ENCODE measurements at regions not wholly inside any gene's neighbourhood (a gene's known extent, or its start where the extent isn't known, plus 50 kb on each side); places are given as distances from the start of the nearest gene placed in this dataset.

DNA sequence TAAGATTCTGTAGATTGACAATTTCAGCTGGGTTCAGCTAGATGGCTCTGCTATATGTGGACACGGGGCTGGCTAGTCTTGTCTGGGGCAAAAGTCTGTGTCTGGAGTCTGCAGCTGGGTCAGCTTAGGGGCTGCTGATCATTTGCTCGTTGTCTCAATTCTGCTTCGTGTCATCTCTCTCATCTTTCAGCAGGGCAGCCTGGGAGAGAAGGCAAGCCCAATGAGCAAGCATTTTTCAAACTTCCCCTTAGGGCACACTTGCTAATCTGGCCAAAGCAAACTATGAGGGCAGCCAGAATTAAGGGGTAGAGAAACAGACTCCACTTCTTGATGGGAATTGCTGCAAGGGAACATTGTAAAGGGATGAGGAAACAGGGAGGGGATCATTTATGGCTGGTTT is 462.6 kb downstream of the SLC4A3 start:
- H3K4me3 Mint-ChIP-seq: no peak overlapping the region
- H3K27ac Mint-ChIP-seq: no peak overlapping the region
- H3K27me3 Mint-ChIP-seq: peaks cover 1% of the 10 kb centered on the region
- H3K36me3 Mint-ChIP-seq: no peaks in the 10 kb centered on the region
- no peaks in the 10 kb centered on the region for H3K9me3 Mint-ChIP-seq
- no peaks in the 10 kb centered on the region for H3K4me1 Mint-ChIP-seq
- ATAC-seq (ENCODE audit: low read depth) (no peak), DNase-seq (ENCODE audit: low spot score in 2 of 2) (no peak)

DNA sequence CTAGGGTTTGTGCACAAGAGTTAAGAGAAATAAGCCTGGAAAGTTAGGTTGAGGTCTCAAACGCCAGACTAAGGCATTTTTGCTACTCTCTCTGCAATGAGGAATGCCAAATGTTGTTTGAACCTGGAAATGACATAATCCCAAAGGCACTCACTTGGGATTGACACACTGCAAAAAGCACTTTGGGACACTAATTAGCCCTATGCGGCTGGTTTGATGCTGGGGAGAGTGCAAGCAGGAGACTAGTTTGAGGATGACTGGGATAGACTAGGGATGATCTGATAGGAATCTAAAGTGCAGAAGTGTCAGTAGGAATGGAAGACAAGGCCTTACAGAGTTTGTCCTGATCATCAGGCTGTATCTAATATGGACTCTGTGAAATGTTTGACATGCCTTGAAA is 469.0 kb downstream of the SLC4A3 start:
- H3K36me3 Mint-ChIP-seq: no peaks in the 10 kb centered on the region
- peaks cover 4% of the 10 kb centered on the region for H3K9me3 Mint-ChIP-seq
- DNase-seq (ENCODE audit: low spot score in 2 of 2) (no peak), ATAC-seq (ENCODE audit: low read depth) (no peak)
- no peaks in the 10 kb centered on the region for H3K27me3 Mint-ChIP-seq
- H3K27ac Mint-ChIP-seq: no peak overlapping the region
- H3K4me3 Mint-ChIP-seq: no peak overlapping the region
- no peaks in the 10 kb centered on the region for H3K4me1 Mint-ChIP-seq

DNA sequence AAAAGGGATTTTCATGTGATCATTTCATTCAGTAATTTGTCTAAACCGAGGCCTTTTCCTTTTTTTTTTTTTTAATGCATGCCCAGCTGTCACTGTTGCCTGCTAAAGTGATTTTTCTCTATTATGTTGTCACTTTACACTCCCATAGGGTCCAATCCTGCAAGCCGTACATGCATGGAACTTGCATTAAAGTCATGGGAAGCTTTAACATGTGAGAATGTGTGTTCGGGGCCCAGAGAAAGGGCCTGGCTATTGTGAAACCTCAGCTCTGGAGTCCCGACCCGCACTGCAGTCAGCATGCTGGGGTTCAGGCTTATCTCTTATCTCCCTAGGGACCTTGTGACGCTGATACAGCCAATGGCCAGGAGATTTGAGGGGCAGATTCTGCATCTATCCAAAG is 474.6 kb downstream of the SLC4A3 start:
- Mint-ChIP-seq H3K27me3 (no peaks in the 10 kb centered on the region), H3K4me3 (no peak overlapping the region), H3K4me1 (no peaks in the 10 kb centered on the region), H3K27ac (no peak overlapping the region), H3K9me3 (peaks cover 1% of the 10 kb centered on the region), H3K36me3 (no peaks in the 10 kb centered on the region)
- ATAC-seq (ENCODE audit: low read depth): no peak
- no peak for DNase-seq (ENCODE audit: low spot score in 2 of 2)

DNA sequence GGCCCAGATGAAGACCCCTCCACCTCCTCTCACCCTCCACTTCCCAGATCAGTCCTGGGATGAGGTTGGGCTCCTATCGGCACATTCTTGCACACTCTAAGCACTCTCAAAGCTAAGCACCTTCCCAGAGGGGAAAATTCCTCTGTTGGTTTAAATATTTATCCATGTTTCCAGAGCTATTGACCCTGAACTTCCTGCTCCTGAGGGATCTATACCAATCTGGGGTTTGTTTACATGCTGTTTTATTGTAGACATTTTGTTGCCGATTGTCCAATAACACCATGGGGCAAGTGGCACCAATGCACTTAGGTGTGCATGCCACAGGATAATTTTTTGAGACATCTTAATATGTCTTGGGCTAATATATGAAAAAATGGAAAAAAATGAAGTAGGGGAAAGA is 476.2 kb downstream of the SLC4A3 start:
- no peaks in the 10 kb centered on the region for H3K27me3 Mint-ChIP-seq

DNA sequence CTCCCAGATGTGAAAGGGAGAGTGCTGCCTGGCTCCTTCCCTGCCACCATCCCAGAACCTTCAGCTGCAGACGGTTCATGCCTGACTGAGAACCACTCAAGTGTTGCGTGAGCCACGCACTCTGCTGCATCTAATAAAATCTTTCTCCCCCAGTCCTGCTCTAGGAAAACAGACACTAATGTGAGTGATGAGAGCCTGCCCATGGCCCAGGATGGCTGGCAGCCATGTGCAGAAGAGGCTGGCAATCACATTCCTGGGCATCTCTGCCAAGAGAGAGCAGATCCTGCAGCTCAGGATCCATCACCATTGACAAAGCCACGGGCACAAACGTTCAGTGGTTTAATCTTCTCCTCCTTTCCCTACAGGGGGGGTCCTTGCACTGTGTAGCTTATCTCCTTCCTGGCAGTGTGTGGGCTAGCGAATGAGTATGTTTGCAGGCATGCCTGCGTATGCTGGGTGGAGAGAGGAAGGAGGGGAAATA is 477.5 kb downstream of the SLC4A3 start:
- no peak for DNase-seq (ENCODE audit: low spot score in 2 of 2)
- no peak for ATAC-seq (ENCODE audit: low read depth)
- no peaks in the 10 kb centered on the region for H3K4me1 Mint-ChIP-seq
- no peaks in the 10 kb centered on the region for H3K9me3 Mint-ChIP-seq
- H3K4me3 Mint-ChIP-seq: no peak overlapping the region
- no peaks in the 10 kb centered on the region for H3K27me3 Mint-ChIP-seq
- no peak overlapping the region for H3K27ac Mint-ChIP-seq
- H3K36me3 Mint-ChIP-seq: no peaks in the 10 kb centered on the region

More for the DNA sequence above, 476.2 kb downstream of the SLC4A3 start:
- no peaks in the 10 kb centered on the region for H3K4me1 Mint-ChIP-seq
- DNase-seq (ENCODE audit: low spot score in 2 of 2): no peak
- no peak overlapping the region for H3K4me3 Mint-ChIP-seq
- no peak for ATAC-seq (ENCODE audit: low read depth)
- H3K36me3 Mint-ChIP-seq: no peaks in the 10 kb centered on the region
- no peak overlapping the region for H3K27ac Mint-ChIP-seq
- peaks cover 1% of the 10 kb centered on the region for H3K9me3 Mint-ChIP-seq

- H3K4me1 Mint-ChIP-seq: no peaks in the 10 kb centered on the region
- H3K27me3 Mint-ChIP-seq: no peaks in the 10 kb centered on the region
- ATAC-seq (ENCODE audit: low read depth) (no peak), DNase-seq (ENCODE audit: low spot score in 2 of 2) (no peak)
- H3K4me3 Mint-ChIP-seq: no peak overlapping the region
- no peak overlapping the region for H3K27ac Mint-ChIP-seq
- H3K9me3 Mint-ChIP-seq: no peaks in the 10 kb centered on the region
- H3K36me3 Mint-ChIP-seq: no peaks in the 10 kb centered on the region
Observed at GRCh38 chr2:220106065-220106464, 478.6 kb downstream of the SLC4A3 start.

- DNase-seq (ENCODE audit: low spot score in 2 of 2) (no peak), ATAC-seq (ENCODE audit: low read depth) (no peak)
- H3K27ac Mint-ChIP-seq: no peak overlapping the region
- no peaks in the 10 kb centered on the region for H3K9me3 Mint-ChIP-seq
- no peak overlapping the region for H3K4me3 Mint-ChIP-seq
- no peaks in the 10 kb centered on the region for H3K27me3 Mint-ChIP-seq
- no peaks in the 10 kb centered on the region for H3K36me3 Mint-ChIP-seq
- no peaks in the 10 kb centered on the region for H3K4me1 Mint-ChIP-seq
Observed at GRCh38 chr2:220107380-220107791, 480.0 kb downstream of the SLC4A3 start.

- no peaks in the 10 kb centered on the region for H3K36me3 Mint-ChIP-seq
- no peak for DNase-seq (ENCODE audit: low spot score in 2 of 2)
- H3K27me3 Mint-ChIP-seq: no peaks in the 10 kb centered on the region
- no peak for ATAC-seq (ENCODE audit: low read depth)
- no peak overlapping the region for H3K27ac Mint-ChIP-seq
- no peaks in the 10 kb centered on the region for H3K4me1 Mint-ChIP-seq
- H3K9me3 Mint-ChIP-seq: peaks cover 7% of the 10 kb centered on the region
- H3K4me3 Mint-ChIP-seq: no peak overlapping the region
Observed at GRCh38 chr2:220114443-220114842, 487.0 kb downstream of the SLC4A3 start.

DNA sequence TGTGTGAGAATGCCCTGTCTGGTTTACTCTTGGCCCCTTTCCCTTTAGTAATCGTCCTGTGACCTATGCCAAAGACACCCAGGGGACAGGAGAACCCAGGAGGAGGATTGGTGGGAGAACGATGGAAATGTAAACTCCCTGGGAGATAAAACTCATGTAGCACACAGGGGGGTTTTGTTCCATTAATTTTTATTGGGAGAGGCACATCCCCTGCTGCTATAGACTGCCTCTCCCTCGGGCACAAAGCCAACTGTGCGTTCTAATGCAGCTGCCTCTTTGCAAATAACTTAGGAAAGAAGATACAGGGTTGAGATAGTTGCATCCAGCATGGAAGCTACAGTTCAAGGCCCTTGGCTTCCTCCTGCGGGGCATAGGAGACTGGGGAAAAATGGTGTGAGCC is 489.6 kb downstream of the SLC4A3 start:
- Mint-ChIP-seq H3K36me3 (no peaks in the 10 kb centered on the region), H3K27ac (no peak overlapping the region), H3K4me3 (no peak overlapping the region), H3K9me3 (peaks cover 7% of the 10 kb centered on the region), H3K27me3 (no peaks in the 10 kb centered on the region), H3K4me1 (no peaks in the 10 kb centered on the region)
- DNase-seq (ENCODE audit: low spot score in 2 of 2) (no peak), ATAC-seq (ENCODE audit: low read depth) (no peak)

DNA sequence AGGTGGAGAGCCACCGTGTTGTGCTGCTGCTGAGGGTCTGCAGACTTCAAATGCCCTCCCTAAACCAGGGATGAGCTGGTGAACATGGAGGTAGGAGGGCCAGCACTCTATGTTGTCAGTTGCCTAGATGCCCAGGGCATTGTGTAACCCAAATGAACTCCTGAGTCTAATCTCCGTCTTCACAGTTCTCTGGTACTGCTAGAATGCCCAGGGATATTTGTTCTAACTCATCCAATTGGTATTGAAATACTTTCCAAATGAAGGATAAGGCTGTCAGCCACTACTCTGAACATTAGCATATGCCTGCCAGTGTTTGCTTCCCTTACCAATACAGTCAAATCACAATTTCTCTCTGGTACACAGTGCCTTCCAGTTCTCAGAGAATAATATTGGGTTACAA is 492.6 kb downstream of the SLC4A3 start:
- DNase-seq (ENCODE audit: low spot score in 2 of 2): no peak
- Mint-ChIP-seq H3K27me3 (no peaks in the 10 kb centered on the region), H3K36me3 (no peaks in the 10 kb centered on the region), H3K4me3 (no peak overlapping the region), H3K4me1 (no peaks in the 10 kb centered on the region), H3K9me3 (peaks cover 5% of the 10 kb centered on the region), H3K27ac (no peak overlapping the region)
- no peak for ATAC-seq (ENCODE audit: low read depth)

- Mint-ChIP-seq H3K4me3 (no peak overlapping the region), H3K27me3 (no peaks in the 10 kb centered on the region), H3K36me3 (no peaks in the 10 kb centered on the region), H3K4me1 (no peaks in the 10 kb centered on the region), H3K27ac (no peak overlapping the region), H3K9me3 (no peaks in the 10 kb centered on the region)
- DNase-seq (ENCODE audit: low spot score in 2 of 2) (no peak), ATAC-seq (ENCODE audit: low read depth) (no peak)
Observed at GRCh38 chr2:220123751-220124150, 496.3 kb downstream of the SLC4A3 start.

DNA sequence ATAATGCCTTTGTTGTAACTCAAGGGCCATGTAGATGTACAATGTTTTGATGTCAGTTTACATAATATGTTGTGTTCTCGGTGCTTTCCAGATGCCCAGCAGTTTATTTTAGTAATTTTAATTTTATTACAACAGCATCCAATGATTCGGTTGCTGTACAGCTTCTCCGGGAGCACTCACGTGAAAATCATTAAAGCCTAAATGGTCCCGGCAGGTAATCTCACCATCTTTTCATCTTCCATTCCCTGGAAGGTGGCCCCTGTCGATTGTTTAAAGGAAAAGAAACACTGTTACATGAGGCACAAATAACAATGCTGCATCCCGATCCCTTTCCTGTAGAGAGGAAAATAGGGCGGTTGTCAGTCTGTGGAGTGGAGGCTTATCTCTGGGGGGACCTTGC is 498.1 kb downstream of the SLC4A3 start:
- no peak overlapping the region for H3K4me3 Mint-ChIP-seq
- DNase-seq (ENCODE audit: low spot score in 2 of 2) (no peak), ATAC-seq (ENCODE audit: low read depth) (no peak)
- H3K36me3 Mint-ChIP-seq: no peaks in the 10 kb centered on the region
- H3K9me3 Mint-ChIP-seq: no peaks in the 10 kb centered on the region
- no peak overlapping the region for H3K27ac Mint-ChIP-seq
- H3K27me3 Mint-ChIP-seq: no peaks in the 10 kb centered on the region
- H3K4me1 Mint-ChIP-seq: no peaks in the 10 kb centered on the region

DNA sequence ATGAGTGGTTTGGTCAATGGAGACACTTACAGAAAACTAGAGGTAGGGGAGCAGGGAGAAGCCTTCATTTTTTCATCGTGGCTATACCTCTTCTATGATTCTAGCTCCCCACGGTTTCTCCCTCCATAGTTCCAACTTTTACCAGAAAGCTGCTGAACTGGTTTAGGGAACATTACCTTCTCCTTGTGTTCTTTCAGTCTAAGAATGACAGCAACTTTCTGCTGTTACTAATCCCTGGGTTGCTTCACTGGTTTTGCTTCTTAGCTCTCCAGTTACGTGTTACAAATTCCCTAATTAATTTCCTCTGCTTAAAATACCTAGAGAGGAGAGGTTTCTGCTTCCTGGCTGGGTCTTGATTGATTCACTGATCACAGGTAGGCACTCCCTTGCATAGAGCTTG is 499.9 kb downstream of the SLC4A3 start:
- ATAC-seq (ENCODE audit: low read depth): no peak

GRCh38 chr2:220127876-220128275 is 500.4 kb downstream of the SLC4A3 start:
- Mint-ChIP-seq H3K4me1 (no peaks in the 10 kb centered on the region), H3K36me3 (no peaks in the 10 kb centered on the region), H3K27me3 (no peaks in the 10 kb centered on the region), H3K27ac (no peak overlapping the region), H3K9me3 (peaks cover 3% of the 10 kb centered on the region), H3K4me3 (no peak overlapping the region)
- no peak for DNase-seq (ENCODE audit: low spot score in 2 of 2)
- ATAC-seq (ENCODE audit: low read depth): no peak

More for the DNA sequence above, 499.9 kb downstream of the SLC4A3 start:
- Mint-ChIP-seq H3K4me3 (no peak overlapping the region), H3K36me3 (no peaks in the 10 kb centered on the region), H3K4me1 (no peaks in the 10 kb centered on the region), H3K27ac (no peak overlapping the region), H3K27me3 (no peaks in the 10 kb centered on the region), H3K9me3 (peaks cover 2% of the 10 kb centered on the region)
- no peak for DNase-seq (ENCODE audit: low spot score in 2 of 2)

DNA sequence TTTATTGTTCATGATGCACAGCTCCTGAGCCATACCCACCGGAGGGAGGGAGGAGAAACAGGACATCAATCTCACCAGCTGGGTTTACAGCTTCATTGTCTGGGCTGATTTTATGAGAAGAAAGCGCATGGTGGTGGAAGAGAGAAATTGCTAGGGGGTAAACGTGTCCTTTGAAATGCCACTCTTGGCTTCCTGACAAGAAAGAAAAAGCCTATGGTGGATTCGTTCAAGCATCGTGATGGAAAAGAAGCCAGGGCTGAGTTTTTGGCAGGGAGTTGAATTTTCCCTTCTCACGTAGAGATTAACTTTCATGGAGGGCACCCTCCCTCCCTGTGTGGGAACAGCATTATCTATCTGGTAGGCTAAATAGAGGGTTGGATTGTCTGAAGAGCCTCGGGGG is 502.0 kb downstream of the SLC4A3 start:
- Mint-ChIP-seq H3K27me3 (no peaks in the 10 kb centered on the region), H3K27ac (no peak overlapping the region)

More for the DNA sequence above, 502.0 kb downstream of the SLC4A3 start:
- H3K4me1 Mint-ChIP-seq: no peaks in the 10 kb centered on the region
- DNase-seq (ENCODE audit: low spot score in 2 of 2) (no peak), ATAC-seq (ENCODE audit: low read depth) (no peak)
- H3K36me3 Mint-ChIP-seq: no peaks in the 10 kb centered on the region
- no peak overlapping the region for H3K4me3 Mint-ChIP-seq
- peaks cover 5% of the 10 kb centered on the region for H3K9me3 Mint-ChIP-seq

Data from memory B cell (primary cell).